SK-N-MC (cell line): ENCODE measurements at regions not wholly inside any gene's neighbourhood (a gene's known extent, or its start where the extent isn't known, plus 50 kb on each side); places are given as distances from the start of the nearest gene placed in this dataset.

Experiments
- EZH2 ChIP-seq: fragments of 200-600 bp; sonication (generic); IDR thresholded peaks from one replicate; pipeline ENCODE4 v1.6.1; 2017; ENCODE audit warnings: antibody characterized with exemption
- POLR2AphosphoS5 ChIP-seq: IDR thresholded peaks from 2 replicates; pipeline ENCODE4 v1.6.1; 2012; ENCODE audit warnings: mild to moderate bottlenecking, low read depth, low read length, borderline replicate concordance

GRCh38 chr14:34030864-34031263, 80.0 kb upstream of the EGLN3 start:
- TF ChIP-seq EZH2 (no peak), POLR2AphosphoS5 (no peak)
